VCaP (cell line): ENCODE measurements at regions not wholly inside any gene's neighbourhood (a gene's known extent, or its start where the extent isn't known, plus 50 kb on each side); places are given as distances from the start of the nearest gene placed in this dataset.
A peak's percentile ranks its signal among the peaks of the same experiment; 100 is the strongest.

Experiments used
- H3K27ac ChIP-seq: fragments of 450-650 bp; 2 replicates; pipeline ENCODE4 v1.5.1; 2017
- CTCF ChIP-seq: fragments of 450-650 bp; conservative IDR thresholded peaks from 2 replicates; pipeline ENCODE4 v1.5.1; 2017; ENCODE audit warnings: mild to moderate bottlenecking, moderate library complexity

GRCh38 chr4:112752510-112752909 is 115.6 kb downstream of the LARP7 start:
- TF ChIP-seq CTCF: no peak
- no peak overlapping the region; the same call in 1 of the 2 replicates for H3K27ac ChIP-seq

- TF ChIP-seq CTCF: no peak
- peak overlapping the region; percentile 6; the same call in 1 of the 2 replicates for H3K27ac ChIP-seq
Observed at GRCh38 chr4:112753333-112753732, 116.4 kb downstream of the LARP7 start.

- H3K27ac ChIP-seq: no peak overlapping the region
Observed at GRCh38 chr4:112759313-112759712, 122.4 kb downstream of the LARP7 start.

GRCh38 chr4:112765317-112765974 is 128.5 kb downstream of the LARP7 start:
- peak; percentile 67 for TF ChIP-seq CTCF
- H3K27ac ChIP-seq: peak overlapping the region; percentile 10; the same call in 1 of the 2 replicates

More at GRCh38 chr4:112759313-112759712, 122.4 kb downstream of the LARP7 start:
- TF ChIP-seq CTCF: no peak

- TF ChIP-seq CTCF: peak; percentile 77
- no peak overlapping the region for H3K27ac ChIP-seq
Observed at GRCh38 chr4:112766422-112766821, 129.5 kb downstream of the LARP7 start.

GRCh38 chr4:112767386-112767785 is 130.4 kb downstream of the LARP7 start:
- H3K27ac ChIP-seq: no peak overlapping the region
- no peak for TF ChIP-seq CTCF

GRCh38 chr4:112770114-112770513 is 133.2 kb downstream of the LARP7 start:
- TF ChIP-seq CTCF: no peak
- H3K27ac ChIP-seq: no peak overlapping the region
